Stomach (tissue), 8 donors: ENCODE measurements at regions not wholly inside any gene's neighbourhood (a gene's known extent, or its start where the extent isn't known, plus 50 kb on each side); places are given as distances from the start of the nearest gene placed in this dataset.

Source experiments
- DNase-seq, 2 donors: peaks; one replicate each; pipeline versions ENCODE4 v3.0.0 to v3.0.0-alpha.2; 2013 to 2019
- H3K27ac ChIP-seq, 5 donors: fragments of 200-600 bp in 4 of 5; sonication (generic) in 4 of 5; one replicate each; pipeline ENCODE4 v1.5.1; 2013 to 2019; ENCODE audit warnings: mild to moderate bottlenecking in 1 of 5, moderate library complexity in 1 of 5
- H3K27me3 ChIP-seq, 3 donors: fragments of 200-600 bp; sonication (generic); one replicate each; pipeline ENCODE4 v1.5.1; 2017 to 2019; ENCODE audit warnings: mixed run types in 1 of 3
- H3K36me3 ChIP-seq, 4 donors: fragments of 200-600 bp; sonication (generic); 1 replicate in 3 of 4; 2 replicates in 1 of 4; pipeline ENCODE4 v1.5.1; 2016 to 2019
- H3K4me1 ChIP-seq, 4 donors: fragments of 200-600 bp; sonication (generic); one replicate each; pipeline ENCODE4 v1.5.1; 2016 to 2019
- H3K4me3 ChIP-seq, 4 donors: fragments of 200-600 bp; sonication (generic) in 3 of 4; one replicate each; pipeline ENCODE4 v1.5.1; 2016 to 2019; ENCODE audit warnings: mild to moderate bottlenecking in 1 of 4
- H3K9me3 ChIP-seq, 4 donors: fragments of 200-600 bp; sonication (generic); one replicate each; pipeline ENCODE4 v1.5.1; 2016 to 2019
- EP300 ChIP-seq: sonication (generic); formaldehyde crosslinking; IDR thresholded peaks from one replicate; pipeline ENCODE4 v1.6.1; 2017; ENCODE audit warnings: antibody characterized with exemption
- POLR2A ChIP-seq, 4 donors: fragments of 450-650 bp; IDR thresholded peaks; one replicate each; pipeline ENCODE4 v1.6.1; 2016; ENCODE audit warnings: antibody characterized with exemption in 4 of 4, control low read depth in 2 of 4, mild to moderate bottlenecking in 1 of 4, moderate library complexity in 1 of 4
- POLR2AphosphoS5 ChIP-seq, 3 donors: sonication (generic); formaldehyde crosslinking; IDR thresholded peaks; one replicate each; pipeline ENCODE4 v1.6.1; 2016; ENCODE audit warnings: antibody characterized with exemption in 3 of 3
- WGBS, 5 donors: extraction: QIAGEN DNeasy Blood & Tissue Kit in 3 of 5; methylation state at CpG; one replicate each; pipeline versions ENCODE4 v1.1.5 to v1.1.7; 2013 to 2018; 5-methylcytosine and 5-hydroxymethylcytosine counted together
- intact Hi-C: fragments of 100-400 bp; cut with DNase I; formaldehyde crosslinking; loops from one replicate; pipeline ENCODE4 v1.15.1; 2023; ENCODE audit warnings: low total_unique reads
- TF ChIP-seq, protein P1 (sequence below), 7 experiments: fragments of 450-650 bp in 4 of 7; fragments of 200-600 bp in 3 of 7; sonication (generic) in 3 of 7; IDR thresholded peaks; one replicate each; pipeline ENCODE4 v1.5.1; 2016 to 2019; ENCODE audit warnings: antibody characterized with exemption in 7 of 7, control low read depth in 2 of 7, mild to moderate bottlenecking in 1 of 7
- donor health status: healthy with polysubstance abuse.
- donor health status: Bipolar disorder and iron deficiency.
- donor health status: healthy.

DNA sequence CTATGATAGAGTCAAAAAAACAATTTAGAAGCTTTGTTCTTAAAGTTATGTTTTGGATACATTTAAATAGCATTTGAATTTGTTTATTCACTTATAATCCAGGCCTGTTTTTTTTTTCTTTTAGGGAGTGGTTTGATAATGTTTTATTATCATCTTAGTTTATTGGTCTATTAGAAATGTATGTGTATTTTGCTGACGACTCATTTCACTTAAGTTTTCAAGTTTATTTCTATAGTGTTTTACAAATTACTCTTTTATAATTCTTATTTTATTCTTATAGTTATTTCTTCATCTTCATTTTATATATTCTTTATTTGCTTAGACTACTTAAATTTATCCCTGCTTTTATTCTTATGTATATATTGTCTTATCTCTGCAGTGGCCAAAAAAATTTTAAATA is 804.5 kb downstream of the NR4A2 start:
- Histone ChIP-seq H3K27me3 (no peaks in the 10 kb centered on the region), H3K9me3 (no peaks in the 10 kb centered on the region), H3K36me3 (no peaks in the 10 kb centered on the region), H3K4me3 (no peak overlapping the region), H3K4me1 (no peaks in the 10 kb centered on the region), H3K27ac (no peak overlapping the region)
- DNase-seq: no peak
- TF ChIP-seq, protein P1, sequence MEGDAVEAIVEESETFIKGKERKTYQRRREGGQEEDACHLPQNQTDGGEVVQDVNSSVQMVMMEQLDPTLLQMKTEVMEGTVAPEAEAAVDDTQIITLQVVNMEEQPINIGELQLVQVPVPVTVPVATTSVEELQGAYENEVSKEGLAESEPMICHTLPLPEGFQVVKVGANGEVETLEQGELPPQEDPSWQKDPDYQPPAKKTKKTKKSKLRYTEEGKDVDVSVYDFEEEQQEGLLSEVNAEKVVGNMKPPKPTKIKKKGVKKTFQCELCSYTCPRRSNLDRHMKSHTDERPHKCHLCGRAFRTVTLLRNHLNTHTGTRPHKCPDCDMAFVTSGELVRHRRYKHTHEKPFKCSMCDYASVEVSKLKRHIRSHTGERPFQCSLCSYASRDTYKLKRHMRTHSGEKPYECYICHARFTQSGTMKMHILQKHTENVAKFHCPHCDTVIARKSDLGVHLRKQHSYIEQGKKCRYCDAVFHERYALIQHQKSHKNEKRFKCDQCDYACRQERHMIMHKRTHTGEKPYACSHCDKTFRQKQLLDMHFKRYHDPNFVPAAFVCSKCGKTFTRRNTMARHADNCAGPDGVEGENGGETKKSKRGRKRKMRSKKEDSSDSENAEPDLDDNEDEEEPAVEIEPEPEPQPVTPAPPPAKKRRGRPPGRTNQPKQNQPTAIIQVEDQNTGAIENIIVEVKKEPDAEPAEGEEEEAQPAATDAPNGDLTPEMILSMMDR (IDR thresholded peaks at IDR 0.05): no peak
- TF ChIP-seq EP300 (no peak), POLR2AphosphoS5 (IDR thresholded peaks at IDR 0.05) (no peak), POLR2A (IDR thresholded peaks at IDR 0.05) (no peak)
- intact Hi-C loops: no loop called here
- WGBS, 5 donors: 79 to 88% (median 81%) methylated on average over 1 of the region's 1 CpG

DNA sequence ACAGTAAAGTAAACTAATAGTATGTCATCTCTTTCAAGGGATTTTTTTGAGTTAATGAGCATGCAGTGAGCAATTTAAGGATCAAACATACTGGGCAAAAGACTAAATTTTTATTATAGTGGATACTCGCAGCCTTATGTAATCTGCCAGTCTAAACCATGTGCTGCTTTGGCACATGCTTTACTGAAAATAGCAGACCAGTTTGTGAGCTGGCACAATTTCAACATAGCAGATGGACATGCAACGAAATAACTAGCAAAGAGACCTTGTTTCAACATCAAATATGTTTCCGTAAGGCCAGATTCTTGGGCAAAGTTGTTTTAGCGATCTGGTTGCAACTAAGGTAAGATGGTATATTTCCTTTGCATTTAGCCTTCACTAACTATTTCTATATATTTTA is 807.3 kb downstream of the NR4A2 start:
- no peaks in the 10 kb centered on the region for H3K36me3 ChIP-seq
- H3K4me3 ChIP-seq: no peak overlapping the region
- intact Hi-C loops: no loop called here
- no peaks in the 10 kb centered on the region for H3K4me1 ChIP-seq
- H3K27ac ChIP-seq: no peak overlapping the region
- DNase-seq: peak in 1 of 2 donors; percentile 20
- H3K9me3 ChIP-seq: no peaks in the 10 kb centered on the region
- no peaks in the 10 kb centered on the region for H3K27me3 ChIP-seq
- TF ChIP-seq EP300 (no peak), POLR2A (IDR thresholded peaks at IDR 0.05) (no peak), POLR2AphosphoS5 (IDR thresholded peaks at IDR 0.05) (no peak)
- TF ChIP-seq, protein P1 (IDR thresholded peaks at IDR 0.05): no peak
- WGBS, 5 donors: 70 to 81% (median 75%) methylated on average over 4 of the region's 4 CpGs

- no peak overlapping the region for H3K27ac ChIP-seq
- no peaks in the 10 kb centered on the region for H3K4me1 ChIP-seq
- H3K27me3 ChIP-seq: no peaks in the 10 kb centered on the region
- H3K36me3 ChIP-seq: no peaks in the 10 kb centered on the region
- H3K9me3 ChIP-seq: no peaks in the 10 kb centered on the region
- H3K4me3 ChIP-seq: no peak overlapping the region
- TF ChIP-seq, protein P1 (IDR thresholded peaks at IDR 0.05): no peak
- no peak for DNase-seq
- intact Hi-C loops: no loop called here
- WGBS, 5 donors: 78 to 95% (median 91%) methylated on average over 2 of the region's 2 CpGs
These were observed 812.9 kb downstream of the NR4A2 start for GRCh38 chr2:155519529-155520130.

DNA sequence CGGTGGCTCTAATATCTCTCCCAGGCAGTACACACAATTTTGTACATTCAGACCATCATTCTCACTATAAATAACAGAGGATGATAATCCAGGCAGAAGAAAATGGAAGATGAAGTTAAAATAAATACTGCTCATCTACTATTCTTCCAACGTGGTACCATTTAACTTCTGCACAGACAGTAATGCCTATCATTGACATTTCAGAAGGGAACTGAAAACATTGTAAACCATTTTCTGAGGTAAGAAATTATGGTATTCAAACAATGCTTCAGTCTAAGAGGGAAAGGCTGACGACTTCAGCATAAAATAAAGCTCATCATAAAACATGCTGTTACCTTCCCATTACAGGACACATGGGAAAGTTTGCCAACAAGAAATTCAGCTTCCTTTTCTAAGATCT is 814.4 kb downstream of the NR4A2 start:
- H3K27ac ChIP-seq: no peak overlapping the region
- H3K9me3 ChIP-seq: no peaks in the 10 kb centered on the region
- H3K4me1 ChIP-seq: no peaks in the 10 kb centered on the region
- no peak overlapping the region for H3K4me3 ChIP-seq
- WGBS, 5 donors: 51 to 71% (median 62%) methylated on average over 3 of the region's 3 CpGs
- no peaks in the 10 kb centered on the region for H3K36me3 ChIP-seq
- intact Hi-C loops: no loop called here
- no peaks in the 10 kb centered on the region for H3K27me3 ChIP-seq
- DNase-seq: no peak
- no peak for TF ChIP-seq EP300
- TF ChIP-seq POLR2AphosphoS5 (IDR thresholded peaks at IDR 0.05): no peak
- TF ChIP-seq POLR2A (IDR thresholded peaks at IDR 0.05): no peak
- TF ChIP-seq, protein P1 (IDR thresholded peaks at IDR 0.05): no peak
